ENCODE measurements at regions not wholly inside any gene's neighbourhood (a gene's known extent, or its start where the extent isn't known, plus 50 kb on each side); places are given as distances from the start of the nearest gene placed in this dataset.

DNA sequence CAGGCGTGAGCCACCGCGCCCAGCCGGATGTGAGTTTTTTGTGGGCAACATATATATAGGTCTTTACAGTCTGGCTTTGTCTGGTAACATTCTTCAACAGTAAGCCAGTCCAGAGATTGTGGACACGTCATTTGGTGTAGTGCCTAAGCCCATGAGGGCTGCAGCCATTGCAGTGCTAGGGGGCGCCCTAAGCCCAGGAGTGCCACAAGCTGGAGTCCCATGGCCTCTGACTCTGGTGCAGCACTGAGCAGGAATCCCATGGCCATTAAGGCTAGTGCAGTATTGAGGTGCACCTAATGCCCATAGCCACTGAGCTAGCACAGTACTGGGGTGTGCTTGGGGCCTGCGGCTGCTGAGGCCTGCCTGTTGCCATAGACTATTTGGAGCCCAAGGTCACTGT lies 136.4 kb upstream of the NDN start:
- DNase-seq (ENCODE audit: low read depth) = no peak
- TF ChIP-seq, protein P1, sequence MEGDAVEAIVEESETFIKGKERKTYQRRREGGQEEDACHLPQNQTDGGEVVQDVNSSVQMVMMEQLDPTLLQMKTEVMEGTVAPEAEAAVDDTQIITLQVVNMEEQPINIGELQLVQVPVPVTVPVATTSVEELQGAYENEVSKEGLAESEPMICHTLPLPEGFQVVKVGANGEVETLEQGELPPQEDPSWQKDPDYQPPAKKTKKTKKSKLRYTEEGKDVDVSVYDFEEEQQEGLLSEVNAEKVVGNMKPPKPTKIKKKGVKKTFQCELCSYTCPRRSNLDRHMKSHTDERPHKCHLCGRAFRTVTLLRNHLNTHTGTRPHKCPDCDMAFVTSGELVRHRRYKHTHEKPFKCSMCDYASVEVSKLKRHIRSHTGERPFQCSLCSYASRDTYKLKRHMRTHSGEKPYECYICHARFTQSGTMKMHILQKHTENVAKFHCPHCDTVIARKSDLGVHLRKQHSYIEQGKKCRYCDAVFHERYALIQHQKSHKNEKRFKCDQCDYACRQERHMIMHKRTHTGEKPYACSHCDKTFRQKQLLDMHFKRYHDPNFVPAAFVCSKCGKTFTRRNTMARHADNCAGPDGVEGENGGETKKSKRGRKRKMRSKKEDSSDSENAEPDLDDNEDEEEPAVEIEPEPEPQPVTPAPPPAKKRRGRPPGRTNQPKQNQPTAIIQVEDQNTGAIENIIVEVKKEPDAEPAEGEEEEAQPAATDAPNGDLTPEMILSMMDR (IDR thresholded peaks at IDR 0.05; ENCODE audit: insufficient read depth, low read length, severe bottlenecking) = no peak
- no peaks in the 10 kb centered on the region for H3K36me3 ChIP-seq (ENCODE audit: control insufficient read depth, insufficient read depth, low read length)
- no peak for FAIRE-seq
- no peak overlapping the region for H3K4me3 ChIP-seq (ENCODE audit: low read depth, low read length)
- no peaks in the 10 kb centered on the region for H3K27me3 ChIP-seq (ENCODE audit: control insufficient read depth, insufficient read depth, low read length)

DNA sequence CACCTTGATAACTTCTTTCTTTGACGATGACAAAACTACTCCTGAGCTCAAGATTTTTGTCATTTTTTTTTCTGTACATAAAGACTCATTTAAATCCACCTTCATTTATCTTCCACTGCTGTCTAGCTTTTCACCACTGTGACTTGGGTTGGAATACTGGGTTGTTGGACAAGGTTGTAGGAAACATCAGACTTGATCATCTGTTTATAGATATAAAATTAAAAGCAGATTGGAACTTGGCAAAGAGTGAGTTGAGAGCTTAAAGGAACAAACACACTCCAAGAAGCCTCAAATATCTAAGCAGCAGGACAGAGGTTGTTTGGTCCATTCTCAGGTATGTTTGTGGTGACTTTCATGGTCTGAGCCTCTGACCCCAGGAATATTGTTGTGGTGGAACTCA lies 141.7 kb upstream of the NDN start:
- H3K36me3 ChIP-seq (ENCODE audit: control insufficient read depth, insufficient read depth, low read length) = no peaks in the 10 kb centered on the region
- FAIRE-seq = no peak
- TF ChIP-seq, protein P1 (IDR thresholded peaks at IDR 0.05; ENCODE audit: insufficient read depth, low read length, severe bottlenecking) = no peak
- H3K27me3 ChIP-seq (ENCODE audit: control insufficient read depth, insufficient read depth, low read length) = no peaks in the 10 kb centered on the region
- DNase-seq (ENCODE audit: low read depth) = no peak
- no peak overlapping the region for H3K4me3 ChIP-seq (ENCODE audit: low read depth, low read length)

DNA sequence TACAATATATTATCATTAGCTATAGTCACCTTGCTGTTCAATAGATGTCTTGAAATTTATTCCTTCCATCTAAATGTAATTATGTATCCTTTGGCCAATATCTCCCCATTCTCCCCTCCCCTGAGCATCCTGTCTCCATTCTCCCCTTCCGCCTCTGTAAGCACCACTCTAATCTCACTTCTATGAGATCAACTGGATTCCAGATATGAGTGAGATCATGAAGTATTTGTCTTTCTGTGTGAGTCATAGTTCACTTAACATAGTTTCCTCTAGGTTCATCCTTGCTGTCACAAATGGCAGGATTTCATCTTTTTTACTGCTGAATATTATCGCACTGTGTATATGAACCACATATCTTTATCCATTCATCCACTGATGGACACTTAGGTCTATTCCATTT lies 148.8 kb upstream of the NDN start:
- FAIRE-seq (no peak), DNase-seq (ENCODE audit: low read depth) (peak; percentile 1)
- Histone ChIP-seq H3K27me3 (ENCODE audit: control insufficient read depth, insufficient read depth, low read length) (no peaks in the 10 kb centered on the region), H3K36me3 (ENCODE audit: control insufficient read depth, insufficient read depth, low read length) (no peaks in the 10 kb centered on the region), H3K4me3 (ENCODE audit: low read depth, low read length) (no peak overlapping the region)
- TF ChIP-seq, protein P1 (IDR thresholded peaks at IDR 0.05; ENCODE audit: insufficient read depth, low read length, severe bottlenecking) = no peak

DNA sequence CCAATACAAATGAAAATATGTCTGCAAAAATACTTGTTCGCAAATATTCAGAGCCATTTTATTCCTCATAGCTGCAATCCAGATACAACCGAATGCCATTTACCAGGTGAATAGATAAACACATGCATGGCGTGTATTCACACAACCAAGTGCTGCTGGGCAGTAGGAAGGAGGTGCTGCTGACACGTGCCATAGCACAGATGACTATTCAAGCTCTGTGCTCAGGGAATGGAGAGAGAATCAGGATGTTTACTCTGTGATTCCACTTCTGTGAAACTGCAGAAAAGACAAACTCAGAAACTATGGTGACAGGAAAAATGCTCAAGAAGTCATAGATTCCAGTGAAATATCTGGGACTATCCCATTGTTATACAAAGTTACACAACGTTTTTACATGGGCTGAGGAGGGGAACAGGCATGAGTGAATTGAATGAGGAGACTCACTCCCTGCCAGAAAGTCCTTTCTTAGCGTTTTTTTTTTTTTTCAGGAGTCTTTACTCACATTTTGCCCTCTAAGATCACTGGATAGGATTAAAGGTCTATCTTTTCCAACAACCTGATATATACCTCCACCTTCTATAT lies 152.9 kb upstream of the NDN start:
- no peak overlapping the region for H3K4me3 ChIP-seq (ENCODE audit: low read depth, low read length)

DNA sequence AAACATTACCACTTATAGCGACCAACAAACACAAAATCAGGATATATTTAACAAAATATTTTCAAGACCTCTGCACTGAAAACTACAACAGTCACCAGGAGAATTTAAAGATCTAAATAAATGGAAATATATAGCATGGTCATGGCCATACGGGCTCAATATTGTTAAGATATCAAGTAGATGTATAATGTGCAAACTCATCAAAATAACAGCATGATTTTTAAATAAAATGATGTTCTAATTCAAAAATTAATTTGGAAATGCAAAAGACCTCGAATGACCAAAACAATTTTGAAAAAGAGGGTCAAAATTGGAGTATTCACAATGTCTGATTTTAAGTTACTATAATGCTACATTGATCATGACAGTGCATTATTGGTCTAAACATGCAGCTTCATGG lies 159.1 kb upstream of the NDN start:
- TF ChIP-seq, protein P1 (IDR thresholded peaks at IDR 0.05; ENCODE audit: insufficient read depth, low read length, severe bottlenecking) = no peak
- FAIRE-seq = no peak
- DNase-seq (ENCODE audit: low read depth) = no peak

More for the DNA sequence above, 152.9 kb upstream of the NDN start:
- FAIRE-seq (no peak), DNase-seq (ENCODE audit: low read depth) (no peak)
- no peaks in the 10 kb centered on the region for H3K36me3 ChIP-seq (ENCODE audit: control insufficient read depth, insufficient read depth, low read length)
- TF ChIP-seq, protein P1 (IDR thresholded peaks at IDR 0.05; ENCODE audit: insufficient read depth, low read length, severe bottlenecking) = no peak
- H3K27me3 ChIP-seq (ENCODE audit: control insufficient read depth, insufficient read depth, low read length) = no peaks in the 10 kb centered on the region

DNA sequence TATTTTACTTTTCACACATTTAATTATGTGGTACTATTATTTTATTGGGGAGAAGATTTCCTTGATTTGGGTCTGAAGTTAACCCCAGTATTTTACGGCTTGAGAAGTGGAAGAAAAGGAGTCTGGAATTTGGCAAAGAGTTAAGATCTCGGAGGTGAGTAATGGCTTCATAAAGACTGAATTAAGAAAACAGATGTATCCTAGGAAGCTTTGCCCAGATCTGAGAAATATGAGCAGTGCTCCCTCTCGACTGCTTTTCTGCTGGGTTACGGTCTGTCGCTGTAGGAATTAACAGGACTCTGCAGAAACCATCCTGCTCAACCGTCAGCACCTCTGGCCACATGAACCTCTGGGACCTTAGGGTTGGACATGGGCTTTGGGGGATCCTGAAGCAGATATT lies 163.6 kb upstream of the NDN start:
- TF ChIP-seq, protein P1 (IDR thresholded peaks at IDR 0.05; ENCODE audit: insufficient read depth, low read length, severe bottlenecking) = no peak
- no peak for DNase-seq (ENCODE audit: low read depth)
- H3K36me3 ChIP-seq (ENCODE audit: control insufficient read depth, insufficient read depth, low read length) = no peaks in the 10 kb centered on the region
- no peaks in the 10 kb centered on the region for H3K27me3 ChIP-seq (ENCODE audit: control insufficient read depth, insufficient read depth, low read length)
- no peak for FAIRE-seq
- no peak overlapping the region for H3K4me3 ChIP-seq (ENCODE audit: low read depth, low read length)

More for the DNA sequence above, 159.1 kb upstream of the NDN start:
- H3K36me3 ChIP-seq (ENCODE audit: control insufficient read depth, insufficient read depth, low read length) = no peaks in the 10 kb centered on the region
- H3K4me3 ChIP-seq (ENCODE audit: low read depth, low read length) = no peak overlapping the region
- no peaks in the 10 kb centered on the region for H3K27me3 ChIP-seq (ENCODE audit: control insufficient read depth, insufficient read depth, low read length)

Data from bronchial epithelial cell (primary cell).